ENCODE measurements at regions not wholly inside any gene's neighbourhood (a gene's known extent, or its start where the extent isn't known, plus 50 kb on each side); places are given as distances from the start of the nearest gene placed in this dataset.

GRCh38 chr1:184183919-184184318, 132.4 kb downstream of the TSEN15 start:
- no peak for TF ChIP-seq CTCF (IDR thresholded peaks at IDR 0.05)
- no peak for TF ChIP-seq POLR2A (IDR thresholded peaks at IDR 0.05)
- no peak for TF ChIP-seq POLR2AphosphoS5 (IDR thresholded peaks at IDR 0.05)

All from breast epithelium (tissue), 3 donors.